Tibial artery (tissue), 4 donors: ENCODE measurements at regions not wholly inside any gene's neighbourhood (a gene's known extent, or its start where the extent isn't known, plus 50 kb on each side); places are given as distances from the start of the nearest gene placed in this dataset.

ENCODE experiments used
- DNase-seq, 2 donors: peaks; one replicate each; pipeline ENCODE4 v3.0.0-alpha.2; 2019
- H3K27ac ChIP-seq, 2 donors: fragments of 200-600 bp; sonication (generic) in 1 of 2; 1 replicate in 1 of 2; 2 replicates in 1 of 2; pipeline ENCODE4 v1.5.1; 2018 to 2019; ENCODE audit warnings: mild to moderate bottlenecking in 1 of 2
- H3K27me3 ChIP-seq, 2 donors: fragments of 200-600 bp; sonication (generic) in 1 of 2; one replicate each; pipeline versions ENCODE4 v1.5.1 to v1.6.0; 2016 to 2019
- H3K36me3 ChIP-seq, 3 donors: fragments of 200-600 bp; sonication (generic) in 2 of 3; one replicate each; pipeline ENCODE4 v1.5.1; 2016 to 2019; ENCODE audit warnings: mild to moderate bottlenecking in 2 of 3
- H3K4me1 ChIP-seq, 4 donors: fragments of 200-600 bp; sonication (generic) in 2 of 4; 1 replicate in 3 of 4; 2 replicates in 1 of 4; pipeline ENCODE4 v1.5.1; 2016 to 2019
- H3K4me3 ChIP-seq, 2 donors: fragments of 200-600 bp; sonication (generic) in 1 of 2; 1 replicate in 1 of 2; 2 replicates in 1 of 2; pipeline ENCODE4 v1.5.1; 2018 to 2019; ENCODE audit warnings: mild to moderate bottlenecking in 2 of 2
- H3K9me3 ChIP-seq, 3 donors: fragments of 200-600 bp; sonication (generic) in 1 of 3; one replicate each; pipeline ENCODE4 v1.5.1; 2016 to 2019
- CTCF ChIP-seq, 2 experiments: fragments of 200-600 bp in 1 of 2; fragments of 450-650 bp in 1 of 2; IDR thresholded peaks; one replicate each; pipeline ENCODE4 v1.5.1; 2017 to 2019; ENCODE audit warnings: antibody characterized with exemption in 2 of 2, mild to moderate bottlenecking in 1 of 2, moderate library complexity in 1 of 2
- intact Hi-C: fragments of 100-400 bp; cut with DNase I; formaldehyde crosslinking; loops from one replicate; pipeline ENCODE4 v1.15.0; 2023; ENCODE audit warnings: low total_unique reads

DNA sequence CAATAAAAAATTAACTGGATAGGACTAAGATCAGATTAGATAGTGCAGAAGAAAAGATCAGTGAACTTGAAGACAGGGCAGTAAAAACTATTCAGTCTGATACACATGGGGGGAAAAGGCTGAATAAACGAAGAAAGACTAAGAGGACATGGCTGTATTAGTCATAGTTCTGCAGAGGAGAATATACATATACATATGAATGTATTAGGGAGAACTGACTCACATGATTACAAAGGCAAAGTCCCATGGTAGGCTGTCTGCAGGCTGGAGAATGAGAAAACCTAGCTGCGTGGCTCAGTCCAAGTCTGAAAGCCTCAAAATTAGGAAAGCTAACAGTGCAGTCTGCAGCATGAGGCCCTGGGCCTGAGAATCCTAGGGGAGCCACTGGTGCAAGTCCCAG is 98.2 kb upstream of the GNAO1 start:
- no peak overlapping the region for H3K4me3 ChIP-seq
- TF ChIP-seq CTCF (IDR thresholded peaks at IDR 0.05), result no peak
- H3K27me3 ChIP-seq, result no peaks in the 10 kb centered on the region
- intact Hi-C loops, result no loop called here
- H3K4me1 ChIP-seq, result no peaks in the 10 kb centered on the region
- no peak overlapping the region for H3K27ac ChIP-seq
- DNase-seq, result no peak
- H3K9me3 ChIP-seq, result no peaks in the 10 kb centered on the region
- no peaks in the 10 kb centered on the region for H3K36me3 ChIP-seq

- Histone ChIP-seq H3K4me3 (no peak overlapping the region), H3K36me3 (no peaks in the 10 kb centered on the region), H3K27me3 (no peaks in the 10 kb centered on the region), H3K4me1 (no peaks in the 10 kb centered on the region), H3K9me3 (no peaks in the 10 kb centered on the region), H3K27ac (no peak overlapping the region)
- no peak for TF ChIP-seq CTCF (IDR thresholded peaks at IDR 0.05)
- intact Hi-C loops, result no loop called here
- no peak for DNase-seq
These were observed 101.2 kb upstream of the GNAO1 start for GRCh38 chr16:56090076-56090475.

DNA sequence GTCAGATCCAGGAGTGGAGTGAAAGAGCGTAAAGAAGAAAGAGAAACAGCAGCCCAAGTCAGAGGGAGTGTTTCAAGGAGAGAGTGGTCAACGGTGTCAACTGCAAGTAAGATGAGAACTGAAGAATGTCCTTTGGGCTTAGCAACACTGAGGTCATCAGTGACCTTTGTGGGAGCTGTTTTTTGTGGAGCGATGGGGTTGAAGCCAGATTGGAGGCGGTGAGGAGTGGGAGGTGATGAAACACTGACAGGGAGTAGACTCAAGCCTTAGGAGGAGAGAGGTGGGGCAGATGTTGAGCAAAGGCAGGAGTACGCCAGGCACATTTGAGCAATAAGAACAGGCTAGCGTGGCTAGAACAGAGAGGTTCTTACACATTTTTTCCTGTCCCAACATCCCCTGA is 103.7 kb upstream of the GNAO1 start:
- Histone ChIP-seq H3K4me1 (no peaks in the 10 kb centered on the region), H3K36me3 (no peaks in the 10 kb centered on the region), H3K27me3 (no peaks in the 10 kb centered on the region), H3K9me3 (no peaks in the 10 kb centered on the region), H3K27ac (no peak overlapping the region), H3K4me3 (no peak overlapping the region)
- TF ChIP-seq CTCF (IDR thresholded peaks at IDR 0.05), result no peak
- intact Hi-C loops, result no loop called here
- DNase-seq, result no peak

GRCh38 chr16:56081371-56081770 is 109.9 kb upstream of the GNAO1 start:
- no peak overlapping the region for H3K4me3 ChIP-seq
- no peaks in the 10 kb centered on the region for H3K36me3 ChIP-seq
- intact Hi-C loops, result no loop called here
- H3K27me3 ChIP-seq, result no peaks in the 10 kb centered on the region
- no peak overlapping the region for H3K27ac ChIP-seq
- DNase-seq, result no peak
- H3K4me1 ChIP-seq, result no peaks in the 10 kb centered on the region
- TF ChIP-seq CTCF (IDR thresholded peaks at IDR 0.05), result no peak
- H3K9me3 ChIP-seq, result no peaks in the 10 kb centered on the region

DNA sequence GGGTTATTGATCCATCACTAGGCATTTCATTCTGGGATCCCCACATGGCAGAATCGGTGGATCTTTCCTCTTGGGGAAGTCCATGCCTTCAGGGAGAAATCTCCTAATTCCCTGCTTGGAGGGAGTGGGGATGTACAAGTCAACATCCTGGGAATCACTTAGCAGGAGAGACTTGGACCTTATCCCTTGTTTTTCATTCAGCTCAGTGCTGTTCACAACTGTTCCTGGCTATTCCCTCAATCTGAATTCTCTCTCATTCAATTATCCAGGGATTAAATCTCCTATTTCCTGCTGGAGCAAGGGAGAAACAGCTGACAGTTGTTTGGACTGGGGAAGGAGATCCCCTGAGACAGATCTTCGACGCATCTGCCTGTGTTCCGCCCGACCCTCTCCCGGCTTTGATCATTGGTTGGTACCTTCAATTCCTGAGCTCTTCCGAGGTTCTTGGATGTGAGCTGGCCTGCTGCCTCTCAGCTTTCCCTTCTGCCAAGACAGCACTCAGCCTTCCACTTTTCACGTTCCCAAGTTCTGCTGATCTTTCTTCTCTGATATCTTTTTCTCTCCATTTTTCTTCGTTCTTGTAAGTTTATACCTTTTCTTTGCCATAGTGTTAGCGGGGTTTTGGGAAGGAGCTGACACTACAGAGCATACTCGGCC is 115.4 kb upstream of the GNAO1 start:
- no peaks in the 10 kb centered on the region for H3K4me1 ChIP-seq
- no peaks in the 10 kb centered on the region for H3K36me3 ChIP-seq
- no peaks in the 10 kb centered on the region for H3K9me3 ChIP-seq
- no peaks in the 10 kb centered on the region for H3K27me3 ChIP-seq
- intact Hi-C loops, result no loop called here
- H3K4me3 ChIP-seq, result no peak overlapping the region
- no peak for TF ChIP-seq CTCF (IDR thresholded peaks at IDR 0.05)
- no peak overlapping the region for H3K27ac ChIP-seq
- no peak for DNase-seq

GRCh38 chr16:56073508-56073907 is 117.8 kb upstream of the GNAO1 start:
- Histone ChIP-seq H3K36me3 (no peaks in the 10 kb centered on the region), H3K27me3 (no peaks in the 10 kb centered on the region), H3K27ac (no peak overlapping the region), H3K9me3 (no peaks in the 10 kb centered on the region), H3K4me3 (no peak overlapping the region), H3K4me1 (no peaks in the 10 kb centered on the region)
- DNase-seq, result no peak
- intact Hi-C loops, result no loop called here
- TF ChIP-seq CTCF (IDR thresholded peaks at IDR 0.05), result no peak
